ENCODE measurements at regions not wholly inside any gene's neighbourhood (a gene's known extent, or its start where the extent isn't known, plus 50 kb on each side); places are given as distances from the start of the nearest gene placed in this dataset.

DNA sequence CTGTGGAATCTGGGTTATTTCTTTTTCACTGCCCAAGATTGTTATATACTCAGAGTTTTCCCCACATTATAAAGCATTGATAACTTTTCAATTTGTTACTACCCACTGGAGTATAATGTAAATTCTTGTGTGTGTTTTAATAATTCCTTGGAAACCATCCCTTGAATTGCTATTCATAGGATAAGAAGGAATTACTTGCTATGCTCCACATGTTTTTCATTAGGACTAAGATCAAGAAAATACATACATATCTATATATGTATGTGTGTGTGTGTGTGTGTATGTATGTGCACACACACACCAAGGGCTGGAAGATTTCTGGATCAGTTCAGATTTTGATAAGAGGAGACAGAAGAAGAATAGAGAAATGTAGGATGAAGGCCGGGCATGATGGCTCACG lies 206.4 kb upstream of the JADE1 start:
- TF ChIP-seq, protein P1, sequence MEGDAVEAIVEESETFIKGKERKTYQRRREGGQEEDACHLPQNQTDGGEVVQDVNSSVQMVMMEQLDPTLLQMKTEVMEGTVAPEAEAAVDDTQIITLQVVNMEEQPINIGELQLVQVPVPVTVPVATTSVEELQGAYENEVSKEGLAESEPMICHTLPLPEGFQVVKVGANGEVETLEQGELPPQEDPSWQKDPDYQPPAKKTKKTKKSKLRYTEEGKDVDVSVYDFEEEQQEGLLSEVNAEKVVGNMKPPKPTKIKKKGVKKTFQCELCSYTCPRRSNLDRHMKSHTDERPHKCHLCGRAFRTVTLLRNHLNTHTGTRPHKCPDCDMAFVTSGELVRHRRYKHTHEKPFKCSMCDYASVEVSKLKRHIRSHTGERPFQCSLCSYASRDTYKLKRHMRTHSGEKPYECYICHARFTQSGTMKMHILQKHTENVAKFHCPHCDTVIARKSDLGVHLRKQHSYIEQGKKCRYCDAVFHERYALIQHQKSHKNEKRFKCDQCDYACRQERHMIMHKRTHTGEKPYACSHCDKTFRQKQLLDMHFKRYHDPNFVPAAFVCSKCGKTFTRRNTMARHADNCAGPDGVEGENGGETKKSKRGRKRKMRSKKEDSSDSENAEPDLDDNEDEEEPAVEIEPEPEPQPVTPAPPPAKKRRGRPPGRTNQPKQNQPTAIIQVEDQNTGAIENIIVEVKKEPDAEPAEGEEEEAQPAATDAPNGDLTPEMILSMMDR (tag by site-specific recombination; IDR thresholded peaks at IDR 0.05) = no peak
- TF ChIP-seq ZNF335 (tag by site-specific recombination; conservative IDR thresholded peaks at IDR 0.05) (no peak), ZNF677 (tag by site-specific recombination; IDR thresholded peaks at IDR 0.05) (no peak), ZNF530 (tag by site-specific recombination; IDR thresholded peaks at IDR 0.05; ENCODE audit: low read depth) (no peak), REPIN1 (tag by site-specific recombination; IDR thresholded peaks at IDR 0.05; ENCODE audit: low read depth) (no peak), ZNF792 (tag by site-specific recombination; IDR thresholded peaks at IDR 0.05) (no peak), ZNF311 (tag by site-specific recombination; IDR thresholded peaks at IDR 0.05; ENCODE audit: borderline replicate concordance) (no peak), HOXA7 (CRISPR knock-in tag; IDR thresholded peaks at IDR 0.05; ENCODE audit: borderline replicate concordance) (no peak), ZNF221 (tag by site-specific recombination; IDR thresholded peaks at IDR 0.05; ENCODE audit: borderline replicate concordance) (no peak)
- TF ChIP-seq, protein P2, sequence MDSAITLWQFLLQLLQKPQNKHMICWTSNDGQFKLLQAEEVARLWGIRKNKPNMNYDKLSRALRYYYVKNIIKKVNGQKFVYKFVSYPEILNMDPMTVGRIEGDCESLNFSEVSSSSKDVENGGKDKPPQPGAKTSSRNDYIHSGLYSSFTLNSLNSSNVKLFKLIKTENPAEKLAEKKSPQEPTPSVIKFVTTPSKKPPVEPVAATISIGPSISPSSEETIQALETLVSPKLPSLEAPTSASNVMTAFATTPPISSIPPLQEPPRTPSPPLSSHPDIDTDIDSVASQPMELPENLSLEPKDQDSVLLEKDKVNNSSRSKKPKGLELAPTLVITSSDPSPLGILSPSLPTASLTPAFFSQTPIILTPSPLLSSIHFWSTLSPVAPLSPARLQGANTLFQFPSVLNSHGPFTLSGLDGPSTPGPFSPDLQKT (IDR thresholded peaks at IDR 0.05; ENCODE audit: borderline replicate concordance, low read depth, low read length) = no peak
- TF ChIP-seq, protein P3, sequence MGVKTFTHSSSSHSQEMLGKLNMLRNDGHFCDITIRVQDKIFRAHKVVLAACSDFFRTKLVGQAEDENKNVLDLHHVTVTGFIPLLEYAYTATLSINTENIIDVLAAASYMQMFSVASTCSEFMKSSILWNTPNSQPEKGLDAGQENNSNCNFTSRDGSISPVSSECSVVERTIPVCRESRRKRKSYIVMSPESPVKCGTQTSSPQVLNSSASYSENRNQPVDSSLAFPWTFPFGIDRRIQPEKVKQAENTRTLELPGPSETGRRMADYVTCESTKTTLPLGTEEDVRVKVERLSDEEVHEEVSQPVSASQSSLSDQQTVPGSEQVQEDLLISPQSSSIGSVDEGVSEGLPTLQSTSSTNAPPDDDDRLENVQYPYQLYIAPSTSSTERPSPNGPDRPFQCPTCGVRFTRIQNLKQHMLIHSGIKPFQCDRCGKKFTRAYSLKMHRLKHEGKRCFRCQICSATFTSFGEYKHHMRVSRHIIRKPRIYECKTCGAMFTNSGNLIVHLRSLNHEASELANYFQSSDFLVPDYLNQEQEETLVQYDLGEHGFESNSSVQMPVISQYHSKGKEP (tag by site-specific recombination; IDR thresholded peaks at IDR 0.05) = no peak
- TF ChIP-seq, protein P4, sequence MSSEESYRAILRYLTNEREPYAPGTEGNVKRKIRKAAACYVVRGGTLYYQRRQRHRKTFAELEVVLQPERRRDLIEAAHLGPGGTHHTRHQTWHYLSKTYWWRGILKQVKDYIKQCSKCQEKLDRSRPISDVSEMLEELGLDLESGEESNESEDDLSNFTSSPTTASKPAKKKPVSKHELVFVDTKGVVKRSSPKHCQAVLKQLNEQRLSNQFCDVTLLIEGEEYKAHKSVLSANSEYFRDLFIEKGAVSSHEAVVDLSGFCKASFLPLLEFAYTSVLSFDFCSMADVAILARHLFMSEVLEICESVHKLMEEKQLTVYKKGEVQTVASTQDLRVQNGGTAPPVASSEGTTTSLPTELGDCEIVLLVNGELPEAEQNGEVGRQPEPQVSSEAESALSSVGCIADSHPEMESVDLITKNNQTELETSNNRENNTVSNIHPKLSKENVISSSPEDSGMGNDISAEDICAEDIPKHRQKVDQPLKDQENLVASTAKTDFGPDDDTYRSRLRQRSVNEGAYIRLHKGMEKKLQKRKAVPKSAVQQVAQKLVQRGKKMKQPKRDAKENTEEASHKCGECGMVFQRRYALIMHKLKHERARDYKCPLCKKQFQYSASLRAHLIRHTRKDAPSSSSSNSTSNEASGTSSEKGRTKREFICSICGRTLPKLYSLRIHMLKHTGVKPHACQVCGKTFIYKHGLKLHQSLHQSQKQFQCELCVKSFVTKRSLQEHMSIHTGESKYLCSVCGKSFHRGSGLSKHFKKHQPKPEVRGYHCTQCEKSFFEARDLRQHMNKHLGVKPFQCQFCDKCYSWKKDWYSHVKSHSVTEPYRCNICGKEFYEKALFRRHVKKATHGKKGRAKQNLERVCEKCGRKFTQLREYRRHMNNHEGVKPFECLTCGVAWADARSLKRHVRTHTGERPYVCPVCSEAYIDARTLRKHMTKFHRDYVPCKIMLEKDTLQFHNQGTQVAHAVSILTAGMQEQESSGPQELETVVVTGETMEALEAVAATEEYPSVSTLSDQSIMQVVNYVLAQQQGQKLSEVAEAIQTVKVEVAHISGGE (tag by site-specific recombination; conservative IDR thresholded peaks at IDR 0.05; ENCODE audit: low read depth) = no peak

Measured in HEK293 (cell line).